ENCODE measurements at regions not wholly inside any gene's neighbourhood (a gene's known extent, or its start where the extent isn't known, plus 50 kb on each side); places are given as distances from the start of the nearest gene placed in this dataset.
A peak's percentile ranks its signal among the peaks of the same experiment; 100 is the strongest.
"Not testable (repeated sequence)": the region's sequence is repeated elsewhere in the genome, so short reads cannot be mapped to it uniquely, and the experiment has no call there.

- Histone ChIP-seq H3K36me3 (ENCODE audit: control insufficient read depth in 4 of 4, insufficient read depth in 4 of 4, low read length in 4 of 4) (no peaks in the 10 kb centered on the region), H3K27ac (ENCODE audit: low read depth in 1 of 2, low read length in 1 of 2) (no peak overlapping the region), H3K4me1 (ENCODE audit: control insufficient read depth in 5 of 5, insufficient read depth in 5 of 5, low read length in 5 of 5) (no peaks in the 10 kb centered on the region), H3K9me3 (ENCODE audit: control insufficient read depth in 4 of 4, insufficient read depth in 3 of 4, low read length in 3 of 4) (peaks cover 0 to 2% (median 0%) of the 10 kb centered on the region in 4 donors), H3K27me3 (ENCODE audit: control insufficient read depth in 3 of 3, insufficient read depth in 3 of 3, low read length in 2 of 3) (no peaks in the 10 kb centered on the region), H3K4me3 (no peak overlapping the region), H3K9ac (ENCODE audit: insufficient read depth in 1 of 2, low read length in 2 of 2) (no peak overlapping the region)
- ATAC-seq (ENCODE audit: insufficient read depth, low FRiP score) (no peak), DNase-seq (peak in 1 of 3 donors; percentile 2)
- WGBS, 2 donors: 71 to 75% methylated on average over 4 of the region's 4 CpGs
- TF ChIP-seq CTCF (IDR thresholded peaks at IDR 0.05; ENCODE audit: control extremely low read depth, extremely low read depth): no peak
Measured at GRCh38 chr17:20774472-20775135, 195.1 kb downstream of the CDRT15L2 start.

- no peak for TF ChIP-seq CTCF (IDR thresholded peaks at IDR 0.05; ENCODE audit: control extremely low read depth, extremely low read depth)
- WGBS, 2 donors: 94 to 96% methylated on average over 19 of the region's 19 CpGs
- Histone ChIP-seq H3K9ac (ENCODE audit: insufficient read depth in 1 of 2, low read length in 2 of 2) (no peak overlapping the region), H3K27me3 (ENCODE audit: control insufficient read depth in 3 of 3, insufficient read depth in 3 of 3, low read length in 2 of 3) (no peaks in the 10 kb centered on the region), H3K4me3 (no peak overlapping the region), H3K36me3 (ENCODE audit: control insufficient read depth in 4 of 4, insufficient read depth in 4 of 4, low read length in 4 of 4) (no peaks in the 10 kb centered on the region), H3K9me3 (ENCODE audit: control insufficient read depth in 4 of 4, insufficient read depth in 3 of 4, low read length in 3 of 4) (peaks cover 0 to 2% (median 0%) of the 10 kb centered on the region in 4 donors), H3K27ac (ENCODE audit: low read depth in 1 of 2, low read length in 1 of 2) (no peak overlapping the region), H3K4me1 (ENCODE audit: control insufficient read depth in 5 of 5, insufficient read depth in 5 of 5, low read length in 5 of 5) (no peaks in the 10 kb centered on the region)
- no peak for ATAC-seq (ENCODE audit: insufficient read depth, low FRiP score)
- no peak for DNase-seq
Measured at GRCh38 chr17:20775331-20775730, 195.8 kb downstream of the CDRT15L2 start.

GRCh38 chr17:20779521-20779920 is 200.0 kb downstream of the CDRT15L2 start:
- Histone ChIP-seq H3K4me1 (ENCODE audit: control insufficient read depth in 5 of 5, insufficient read depth in 5 of 5, low read length in 5 of 5) (no peaks in the 10 kb centered on the region), H3K9ac (ENCODE audit: insufficient read depth in 1 of 2, low read length in 2 of 2) (no peak overlapping the region), H3K36me3 (ENCODE audit: control insufficient read depth in 4 of 4, insufficient read depth in 4 of 4, low read length in 4 of 4) (no peaks in the 10 kb centered on the region), H3K27ac (ENCODE audit: low read depth in 1 of 2, low read length in 1 of 2) (no peak overlapping the region), H3K27me3 (ENCODE audit: control insufficient read depth in 3 of 3, insufficient read depth in 3 of 3, low read length in 2 of 3) (peaks cover 0 to 11% (median 6%) of the 10 kb centered on the region in 3 donors), H3K9me3 (ENCODE audit: control insufficient read depth in 4 of 4, insufficient read depth in 3 of 4, low read length in 3 of 4) (peaks cover 0 to 1% (median 0%) of the 10 kb centered on the region in 4 donors), H3K4me3 (no peak overlapping the region)
- 93 to 96% methylated on average over 10 of the region's 10 CpGs for WGBS, 2 donors
- TF ChIP-seq CTCF (IDR thresholded peaks at IDR 0.05; ENCODE audit: control extremely low read depth, extremely low read depth): no peak
- DNase-seq (no peak), ATAC-seq (ENCODE audit: insufficient read depth, low FRiP score) (no peak)

- ATAC-seq (ENCODE audit: insufficient read depth, low FRiP score) (no peak), DNase-seq (no peak)
- Histone ChIP-seq H3K27me3 (ENCODE audit: control insufficient read depth in 3 of 3, insufficient read depth in 3 of 3, low read length in 2 of 3) (peaks cover 0 to 15% (median 14%) of the 10 kb centered on the region in 3 donors), H3K9me3 (ENCODE audit: control insufficient read depth in 4 of 4, insufficient read depth in 3 of 4, low read length in 3 of 4) (peaks cover 0 to 2% (median 0%) of the 10 kb centered on the region in 4 donors), H3K27ac (ENCODE audit: low read depth in 1 of 2, low read length in 1 of 2) (no peak overlapping the region), H3K4me3 (no peak overlapping the region), H3K9ac (ENCODE audit: insufficient read depth in 1 of 2, low read length in 2 of 2) (no peak overlapping the region), H3K36me3 (ENCODE audit: control insufficient read depth in 4 of 4, insufficient read depth in 4 of 4, low read length in 4 of 4) (no peaks in the 10 kb centered on the region), H3K4me1 (ENCODE audit: control insufficient read depth in 5 of 5, insufficient read depth in 5 of 5, low read length in 5 of 5) (no peaks in the 10 kb centered on the region)
- 96 to 97% methylated on average over 2 of the region's 2 CpGs for WGBS, 2 donors
- no peak for TF ChIP-seq CTCF (IDR thresholded peaks at IDR 0.05; ENCODE audit: control extremely low read depth, extremely low read depth)
Measured at GRCh38 chr17:20781260-20781659, 201.7 kb downstream of the CDRT15L2 start.

- not testable (repeated sequence) for H3K4me1 ChIP-seq (ENCODE audit: control insufficient read depth in 5 of 5, insufficient read depth in 5 of 5, low read length in 5 of 5); H3K27ac ChIP-seq (ENCODE audit: low read depth in 1 of 2, low read length in 1 of 2); DNase-seq; H3K9me3 ChIP-seq (ENCODE audit: control insufficient read depth in 4 of 4, insufficient read depth in 3 of 4, low read length in 3 of 4); ATAC-seq (ENCODE audit: insufficient read depth, low FRiP score); H3K9ac ChIP-seq (ENCODE audit: insufficient read depth in 1 of 2, low read length in 2 of 2); H3K36me3 ChIP-seq (ENCODE audit: control insufficient read depth in 4 of 4, insufficient read depth in 4 of 4, low read length in 4 of 4); H3K4me3 ChIP-seq
- peaks cover 0 to 17% (median 14%) of the 10 kb centered on the region in 3 donors for H3K27me3 ChIP-seq (ENCODE audit: control insufficient read depth in 3 of 3, insufficient read depth in 3 of 3, low read length in 2 of 3)
- WGBS, 2 donors: 95 to 98% methylated on average over 6 of the region's 6 CpGs
Measured at GRCh38 chr17:20781869-20782268, 202.3 kb downstream of the CDRT15L2 start.

Data from lung (tissue), 11 donors.